ENCODE measurements at regions not wholly inside any gene's neighbourhood (a gene's known extent, or its start where the extent isn't known, plus 50 kb on each side); places are given as distances from the start of the nearest gene placed in this dataset.

- TF ChIP-seq CTCF (IDR thresholded peaks at IDR 0.05): no peak
- no peak for TF ChIP-seq EP300 (IDR thresholded peaks at IDR 0.05)
- TF ChIP-seq POLR2A (IDR thresholded peaks at IDR 0.05): no peak
These were observed 309.8 kb downstream of the NFIB start for GRCh38 chr9:14004110-14004509.
